Muscle of leg (tissue), 3 donors: ENCODE measurements at regions not wholly inside any gene's neighbourhood (a gene's known extent, or its start where the extent isn't known, plus 50 kb on each side); places are given as distances from the start of the nearest gene placed in this dataset.
A peak's percentile ranks its signal among the peaks of the same experiment; 100 is the strongest.

Source experiments
- DNase-seq: peaks from one replicate; pipeline ENCODE4 v3.0.0; 2013
- H3K27ac ChIP-seq: one replicate; pipeline ENCODE4 v1.5.1; 2013; ENCODE audit warnings: mild to moderate bottlenecking, low read length, control low read depth
- H3K27me3 ChIP-seq: one replicate; pipeline ENCODE4 v1.6.1; 2013; ENCODE audit warnings: low read length; ENCODE audit not compliant: control insufficient read depth, insufficient read depth
- H3K36me3 ChIP-seq: one replicate; pipeline ENCODE4 v1.6.1; 2013; ENCODE audit warnings: low read length; ENCODE audit not compliant: control insufficient read depth, insufficient read depth
- H3K4me1 ChIP-seq: one replicate; pipeline ENCODE4 v1.6.1; 2013; ENCODE audit warnings: low read length; ENCODE audit not compliant: control insufficient read depth, insufficient read depth
- H3K4me3 ChIP-seq: one replicate; pipeline ENCODE4 v1.5.1; 2013; ENCODE audit warnings: low read length, control low read depth
- H3K9me3 ChIP-seq: replicated peaks from 2 replicates; pipeline ENCODE4 v1.6.1; 2013; ENCODE audit warnings: low read depth, low read length; ENCODE audit not compliant: control insufficient read depth
- WGBS: methylation state at CpG from one replicate; pipeline ENCODE4 v1.1.5; 2013; ENCODE audit warnings: missing lambda C conversion rate; ENCODE audit not compliant: insufficient coverage; 5-methylcytosine and 5-hydroxymethylcytosine counted together

DNA sequence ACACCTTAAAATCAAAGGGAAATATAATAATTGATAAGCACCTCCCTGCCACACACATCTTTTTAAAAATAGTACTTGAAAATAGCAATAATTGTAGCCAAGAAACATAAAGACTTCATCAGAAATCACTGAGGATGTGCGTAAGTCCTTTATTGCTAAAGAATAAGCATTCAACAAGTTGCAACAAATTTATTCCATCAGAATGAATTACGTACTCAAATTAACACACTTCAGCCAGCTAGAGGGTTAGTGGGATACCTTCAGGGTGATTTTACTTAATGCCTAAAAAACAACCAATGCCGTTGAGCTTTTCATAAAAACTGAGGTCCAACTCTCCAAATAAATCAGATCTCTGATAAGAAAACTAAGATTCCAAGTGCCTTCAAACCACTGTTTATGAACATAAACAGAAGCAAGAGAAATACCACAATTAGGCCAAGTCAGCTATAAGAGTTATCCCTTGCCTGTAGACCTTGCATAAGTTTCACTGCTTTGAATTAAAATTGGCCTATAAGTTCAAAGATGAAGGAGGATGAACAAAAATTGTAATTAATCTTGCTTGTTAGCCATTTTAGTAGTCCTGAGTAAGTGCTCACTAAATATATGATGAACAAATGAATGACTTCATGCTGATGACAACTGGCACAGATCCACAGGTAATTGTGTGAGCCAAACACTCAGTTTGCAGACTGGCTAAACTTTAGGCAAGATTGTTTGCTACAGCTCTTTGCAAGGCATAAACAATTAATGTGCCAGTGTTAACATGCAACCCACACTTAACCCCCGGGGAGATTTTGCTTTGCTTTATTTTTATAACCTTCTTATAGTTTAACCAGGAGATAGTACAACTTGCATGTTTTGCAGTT, 375.1 kb upstream of the THBS1 start:
- no peak for DNase-seq
- Histone ChIP-seq H3K36me3 (no peaks in the 10 kb centered on the region), H3K9me3 (no peaks in the 10 kb centered on the region), H3K27ac (no peak overlapping the region), H3K27me3 (no peaks in the 10 kb centered on the region), H3K4me3 (no peak overlapping the region), H3K4me1 (no peaks in the 10 kb centered on the region)
- WGBS = no CpG with 5 or more reads among the region's 4 CpGs

DNA sequence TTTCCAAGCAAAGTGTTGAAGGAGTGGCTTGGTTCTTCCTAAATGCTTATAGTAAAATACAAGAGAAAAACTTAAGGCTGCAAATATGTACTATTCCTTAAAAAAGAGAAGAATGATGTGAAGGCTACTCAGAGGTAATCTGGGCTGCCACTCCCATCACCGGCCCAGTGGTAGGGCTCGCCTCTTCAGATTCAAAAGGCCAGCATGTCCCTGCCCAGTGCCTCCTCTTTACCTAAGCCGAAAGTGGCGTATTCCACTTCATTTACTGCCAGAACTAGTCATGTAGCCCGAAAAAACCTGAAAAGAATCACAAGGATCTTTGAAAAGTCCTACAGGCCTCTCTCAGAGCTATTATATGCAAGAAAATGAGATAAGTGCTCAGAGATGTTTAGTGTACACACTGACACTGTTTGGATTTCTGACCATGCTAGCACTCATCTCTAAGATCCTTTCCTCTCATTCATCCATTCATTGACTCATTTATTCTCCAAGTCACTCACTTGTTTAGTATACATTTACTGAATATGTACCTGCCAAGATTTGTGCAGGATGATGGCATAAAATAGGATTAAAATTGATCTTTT, 373.3 kb upstream of the THBS1 start:
- H3K4me1 ChIP-seq = no peaks in the 10 kb centered on the region
- no peaks in the 10 kb centered on the region for H3K27me3 ChIP-seq
- 100% methylated on average over 3 of the region's 5 CpGs for WGBS
- no peak overlapping the region for H3K4me3 ChIP-seq
- H3K27ac ChIP-seq = no peak overlapping the region
- no peaks in the 10 kb centered on the region for H3K36me3 ChIP-seq
- DNase-seq = no peak
- no peaks in the 10 kb centered on the region for H3K9me3 ChIP-seq

DNA sequence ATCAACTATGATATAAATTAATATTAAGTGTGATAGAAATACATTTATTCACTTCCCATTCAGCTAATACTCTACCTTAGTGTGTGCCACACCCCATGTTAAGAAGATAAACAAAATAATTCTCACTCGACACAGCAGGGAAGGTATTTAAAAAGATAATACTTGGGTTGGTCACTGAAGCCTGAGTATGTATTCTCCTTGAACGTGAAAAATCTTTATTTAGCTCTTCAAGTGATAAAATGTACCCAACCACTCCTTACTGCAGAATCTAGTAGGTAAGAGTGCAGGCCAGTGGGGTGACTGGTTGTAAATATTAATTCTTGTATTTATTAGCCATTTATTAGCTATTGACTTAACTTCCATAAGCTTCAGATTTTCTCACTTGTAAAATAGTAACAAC, 372.7 kb upstream of the THBS1 start:
- Histone ChIP-seq H3K27ac (no peak overlapping the region), H3K9me3 (no peaks in the 10 kb centered on the region), H3K4me3 (no peak overlapping the region), H3K27me3 (no peaks in the 10 kb centered on the region), H3K4me1 (no peaks in the 10 kb centered on the region), H3K36me3 (no peaks in the 10 kb centered on the region)
- WGBS = no CpG with 5 or more reads among the region's 2 CpGs
- no peak for DNase-seq

DNA sequence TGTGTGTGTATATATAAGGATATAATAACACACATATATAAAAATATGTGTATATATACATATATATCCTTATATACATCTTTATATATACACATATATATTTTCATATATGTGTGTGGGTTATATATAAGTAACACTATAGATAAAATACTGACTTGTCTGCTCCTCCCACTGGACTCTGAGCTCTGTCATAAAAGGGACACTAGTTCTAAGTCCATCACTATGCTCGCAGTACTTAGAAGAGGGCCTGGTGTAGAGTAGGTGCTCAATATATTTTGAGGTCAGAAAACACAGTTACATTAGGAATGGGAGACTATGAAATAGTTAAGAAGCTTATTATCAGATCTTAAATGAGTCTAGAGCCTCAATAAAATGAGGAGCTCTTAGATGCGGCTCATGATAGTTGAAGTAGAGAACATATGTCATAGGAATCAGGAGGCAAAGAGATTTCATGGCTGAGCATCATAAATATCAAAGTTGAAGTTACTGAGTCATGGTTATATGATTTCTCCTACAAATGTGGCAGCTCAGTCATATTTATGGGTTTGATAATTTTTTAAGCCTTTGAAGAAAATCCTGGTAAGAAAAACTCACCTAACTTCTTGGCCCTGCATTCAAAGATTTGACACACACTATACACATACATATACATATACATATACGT, 371.2 kb upstream of the THBS1 start:
- no peak overlapping the region for H3K27ac ChIP-seq

DNA sequence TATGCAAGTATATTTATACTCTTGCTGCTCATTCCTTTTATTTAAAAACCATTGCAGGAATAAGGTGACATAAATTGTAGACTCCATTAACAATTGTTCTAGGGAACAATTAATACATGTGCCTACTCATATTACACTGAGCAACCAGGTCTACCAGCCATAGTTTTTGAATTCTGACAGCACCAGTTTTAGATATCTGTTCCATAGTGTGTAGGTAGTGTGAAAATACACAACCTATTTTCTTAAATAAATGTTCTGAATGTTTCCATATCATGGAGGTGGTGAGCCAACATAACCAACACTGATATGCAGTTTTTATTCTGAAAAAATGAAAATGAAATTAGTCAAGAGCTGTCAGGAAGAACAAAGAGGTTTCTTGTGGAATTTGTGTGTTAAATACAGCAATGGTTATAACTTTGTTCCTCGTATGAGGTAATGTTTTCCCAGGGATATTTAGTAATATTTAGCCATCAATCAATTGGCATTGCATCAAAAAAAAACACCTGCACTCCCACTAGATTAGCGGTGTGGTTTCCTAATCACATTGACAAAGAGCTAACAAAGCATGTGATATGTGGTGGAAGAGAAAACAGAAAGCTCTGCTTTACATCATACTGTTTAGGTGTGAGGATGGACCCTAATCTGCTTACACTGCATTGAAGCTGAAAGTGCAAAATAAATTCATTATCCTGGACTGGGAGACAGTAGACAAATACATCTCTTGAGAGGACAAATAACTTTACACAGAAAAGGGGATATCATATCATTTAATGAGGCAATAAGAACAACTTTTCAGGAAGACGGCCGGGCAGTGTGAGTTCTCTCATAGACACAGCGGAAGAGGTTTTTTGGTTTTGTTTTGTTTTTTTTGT, 369.5 kb upstream of the THBS1 start:
- H3K4me1 ChIP-seq = peaks cover 6% of the 10 kb centered on the region
- no peak overlapping the region for H3K4me3 ChIP-seq
- no peaks in the 10 kb centered on the region for H3K27me3 ChIP-seq
- H3K9me3 ChIP-seq = no peaks in the 10 kb centered on the region
- WGBS = 70% methylated on average over 3 of the region's 5 CpGs
- H3K27ac ChIP-seq = no peak overlapping the region
- no peak for DNase-seq
- no peaks in the 10 kb centered on the region for H3K36me3 ChIP-seq

More for the DNA sequence above, 371.2 kb upstream of the THBS1 start:
- WGBS = no CpG with 5 or more reads among the region's 3 CpGs
- Histone ChIP-seq H3K9me3 (no peaks in the 10 kb centered on the region), H3K27me3 (no peaks in the 10 kb centered on the region), H3K4me1 (peaks cover 6% of the 10 kb centered on the region), H3K36me3 (no peaks in the 10 kb centered on the region), H3K4me3 (no peak overlapping the region)
- no peak for DNase-seq

DNA sequence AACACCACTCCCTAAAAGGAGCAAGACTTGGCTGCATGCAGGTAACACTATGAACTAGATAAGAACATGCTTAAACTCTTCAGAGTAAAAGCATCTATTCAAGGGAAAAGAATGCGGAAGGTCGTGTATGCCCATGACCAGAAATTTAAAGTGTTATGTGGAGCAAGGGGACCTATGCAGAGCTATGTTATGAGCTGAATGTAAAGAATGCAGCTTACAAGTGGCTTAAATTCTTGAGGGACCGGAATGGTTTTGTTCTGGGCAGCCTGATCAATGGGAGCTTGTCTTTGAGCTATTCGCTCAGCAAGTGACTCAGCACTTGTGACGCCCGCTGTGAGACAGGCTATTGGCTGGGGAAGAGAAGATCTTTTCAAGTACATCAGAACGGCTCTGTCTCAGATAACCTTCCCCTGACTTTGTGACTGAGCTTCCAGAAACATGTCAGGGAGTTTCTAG, 367.5 kb upstream of the THBS1 start:
- no peak overlapping the region for H3K4me3 ChIP-seq
- H3K4me1 ChIP-seq = peaks cover 6% of the 10 kb centered on the region
- peak; percentile 54 for DNase-seq
- no peaks in the 10 kb centered on the region for H3K27me3 ChIP-seq
- H3K36me3 ChIP-seq = no peaks in the 10 kb centered on the region
- WGBS = 63% methylated on average over 3 of the region's 7 CpGs
- no peaks in the 10 kb centered on the region for H3K9me3 ChIP-seq
- H3K27ac ChIP-seq = no peak overlapping the region

DNA sequence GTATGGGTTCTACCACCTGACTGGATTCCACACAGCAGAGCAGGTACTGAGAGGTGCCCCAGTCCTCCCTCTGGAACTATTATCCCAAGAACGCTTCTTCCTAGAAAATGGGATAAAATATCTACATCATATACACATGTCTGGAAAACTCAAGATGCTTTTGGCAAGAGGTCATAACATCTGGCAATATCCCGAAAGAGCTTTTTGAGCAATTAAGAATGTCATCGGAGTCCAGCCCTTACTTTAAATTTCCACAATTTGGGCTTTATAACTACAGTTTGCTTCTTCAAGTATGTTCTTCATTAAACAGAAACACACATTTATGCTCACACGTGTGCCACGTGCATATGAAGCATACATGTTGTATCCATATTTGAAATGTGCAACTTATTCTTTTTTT, 365.9 kb upstream of the THBS1 start:
- Histone ChIP-seq H3K36me3 (no peaks in the 10 kb centered on the region), H3K4me1 (peaks cover 6% of the 10 kb centered on the region), H3K9me3 (no peaks in the 10 kb centered on the region), H3K27ac (peak overlapping the region; percentile 77), H3K27me3 (no peaks in the 10 kb centered on the region), H3K4me3 (no peak overlapping the region)
- 0% methylated on average over 2 of the region's 5 CpGs for WGBS
- peak; percentile 97 for DNase-seq

DNA sequence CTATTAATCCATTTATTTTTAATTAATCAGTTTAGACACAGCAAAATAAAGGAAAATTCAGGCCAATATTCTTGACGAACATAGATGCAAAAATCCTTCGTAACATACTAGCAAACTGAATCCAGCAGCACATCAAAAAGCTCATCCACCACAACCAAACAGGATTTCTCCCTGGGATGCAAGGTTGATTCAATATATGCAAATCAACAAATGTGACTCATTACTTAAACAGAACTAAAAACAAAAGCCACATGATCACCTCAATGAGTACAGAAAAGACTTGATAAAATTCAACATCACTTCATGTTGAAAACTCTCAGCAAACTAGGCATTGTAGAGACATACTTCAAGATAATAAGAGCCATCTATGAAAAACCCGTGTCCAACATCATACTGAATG, 364.1 kb upstream of the THBS1 start:
- Histone ChIP-seq H3K27ac (no peak overlapping the region), H3K4me1 (peaks cover 6% of the 10 kb centered on the region), H3K4me3 (no peak overlapping the region), H3K9me3 (no peaks in the 10 kb centered on the region), H3K27me3 (no peaks in the 10 kb centered on the region), H3K36me3 (no peaks in the 10 kb centered on the region)
- DNase-seq = no peak
- no CpG with 5 or more reads among the region's 3 CpGs for WGBS

DNA sequence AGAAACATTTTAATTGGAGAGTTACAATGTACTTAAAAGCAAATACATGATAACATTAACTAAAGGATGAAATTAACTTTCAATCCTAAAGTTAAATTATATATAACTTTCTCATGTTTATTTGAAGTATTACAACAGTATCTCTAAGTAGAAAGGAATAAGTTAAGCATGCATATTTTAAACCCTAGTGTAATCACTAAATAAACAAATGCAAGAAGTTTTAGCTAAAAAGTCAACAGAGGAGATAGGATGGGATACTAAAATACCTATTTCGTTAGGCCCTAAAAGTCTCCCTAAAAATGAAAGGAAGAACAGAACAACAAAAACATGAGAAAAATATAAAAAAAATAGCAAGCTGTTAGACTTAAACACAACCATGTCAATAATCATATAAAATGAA, 361.3 kb upstream of the THBS1 start:
- Histone ChIP-seq H3K36me3 (no peaks in the 10 kb centered on the region), H3K27me3 (no peaks in the 10 kb centered on the region), H3K4me3 (no peak overlapping the region), H3K27ac (no peak overlapping the region), H3K9me3 (no peaks in the 10 kb centered on the region), H3K4me1 (no peaks in the 10 kb centered on the region)
- no CpG with 5 or more reads among the region's 1 CpG for WGBS
- DNase-seq = no peak
